Adrenal gland (tissue), 9 donors: ENCODE measurements at regions not wholly inside any gene's neighbourhood (a gene's known extent, or its start where the extent isn't known, plus 50 kb on each side); places are given as distances from the start of the nearest gene placed in this dataset.

Source experiments
- DNase-seq, 7 donors: peaks; one replicate each; pipeline ENCODE4 v3.0.0-alpha.2; 2019 to 2020
- H3K27ac ChIP-seq, 5 donors: fragments of 200-600 bp; sonication (generic) in 4 of 5; 1 replicate in 3 of 5; 2 replicates in 2 of 5; pipeline versions ENCODE4 v1.5.1 to v1.8.0; 2016 to 2020; ENCODE audit warnings: mild to moderate bottlenecking in 1 of 5
- H3K27me3 ChIP-seq: fragments of 200-600 bp; 2 replicates; pipeline ENCODE4 v1.8.0; 2021
- H3K36me3 ChIP-seq, 2 donors: fragments of 200-600 bp; replicated peaks in 1 of 2; 1 replicate in 1 of 2; 2 replicates in 1 of 2; pipeline versions ENCODE4 v1.5.1 to v1.8.0; 2018 to 2022
- H3K4me1 ChIP-seq, 2 donors: fragments of 200-600 bp; replicated peaks in 1 of 2; 1 replicate in 1 of 2; 2 replicates in 1 of 2; pipeline versions ENCODE4 v1.5.1 to v1.8.0; 2018 to 2021
- H3K4me3 ChIP-seq, 4 donors: fragments of 200-600 bp; sonication (generic) in 3 of 4; one replicate each; pipeline ENCODE4 v1.5.1; 2016 to 2018
- H3K9me3 ChIP-seq, 3 donors: fragments of 200-600 bp; sonication (generic) in 1 of 3; replicated peaks in 1 of 3; 1 replicate in 2 of 3; 2 replicates in 1 of 3; pipeline versions ENCODE4 v1.5.1 to v1.8.0; 2016 to 2021
- CTCF ChIP-seq, 6 experiments: fragments of 450-650 bp in 4 of 6; fragments of 200-600 bp in 2 of 6; sonication (generic) in 1 of 6; IDR thresholded peaks; 1 replicate in 5 of 6; 2 replicates in 1 of 6; pipeline versions ENCODE4 v1.5.1 to v1.8.0; 2016 to 2021; ENCODE audit warnings: antibody characterized with exemption in 6 of 6, mild to moderate bottlenecking in 2 of 6, moderate library complexity in 1 of 6
- POLR2A ChIP-seq, 2 donors: fragments of 450-650 bp; IDR thresholded peaks; one replicate each; pipeline ENCODE4 v1.6.1; 2017; ENCODE audit warnings: antibody characterized with exemption in 2 of 2, mild to moderate bottlenecking in 2 of 2, moderate library complexity in 1 of 2
- WGBS, 4 donors: extraction: QIAGEN DNeasy Blood & Tissue Kit in 2 of 4; methylation state at CpG; one replicate each; pipeline versions ENCODE4 v1.1.5 to v1.1.7; 2013 to 2017; 5-methylcytosine and 5-hydroxymethylcytosine counted together
- intact Hi-C, 2 donors: fragments of 100-400 bp; cut with DNase I; formaldehyde crosslinking; loops; one replicate each; pipeline versions ENCODE4 v1.14.1 to v1.15.0; 2022 to 2023
- donor health status: healthy with polysubstance abuse.
- donor health status: Bipolar disorder and iron deficiency.
- donor health status: DM: yes; HTN: yes; CAD: no.
- donor health status: DM: no; HTN: no; CAD: no.
- donor health status: DM: no; HTN: no; CAD: no.

- Histone ChIP-seq H3K27me3 (no peaks in the 10 kb centered on the region), H3K4me3 (no peak overlapping the region), H3K27ac (no peak overlapping the region), H3K4me1 (no peaks in the 10 kb centered on the region), H3K36me3 (no peaks in the 10 kb centered on the region), H3K9me3 (no peaks in the 10 kb centered on the region)
- WGBS, 4 donors: 74 to 83% (median 78%) methylated on average over 4 of the region's 4 CpGs
- intact Hi-C loops: no loop called here
- no peak for TF ChIP-seq POLR2A (IDR thresholded peaks at IDR 0.05)
- TF ChIP-seq CTCF (IDR thresholded peaks at IDR 0.05): no peak
- DNase-seq: no peak
Measured at GRCh38 chr1:219778793-219779369, 149.5 kb downstream of the SLC30A10 start.

- H3K4me3 ChIP-seq: no peak overlapping the region
- 77 to 82% (median 82%) methylated on average over 3 of the region's 3 CpGs for WGBS, 4 donors
- H3K36me3 ChIP-seq: no peaks in the 10 kb centered on the region
- intact Hi-C loops: no loop called here
- no peak for TF ChIP-seq CTCF (IDR thresholded peaks at IDR 0.05)
- TF ChIP-seq POLR2A (IDR thresholded peaks at IDR 0.05): no peak
- H3K27me3 ChIP-seq: no peaks in the 10 kb centered on the region
- DNase-seq: no peak
- H3K27ac ChIP-seq: no peak overlapping the region
- H3K4me1 ChIP-seq: no peaks in the 10 kb centered on the region
- H3K9me3 ChIP-seq: no peaks in the 10 kb centered on the region
Measured at GRCh38 chr1:219778110-219778509, 150.2 kb downstream of the SLC30A10 start.

- H3K9me3 ChIP-seq: no peaks in the 10 kb centered on the region
- H3K4me3 ChIP-seq: no peak overlapping the region
- no peaks in the 10 kb centered on the region for H3K27me3 ChIP-seq
- DNase-seq: no peak
- 95 to 98% (median 95%) methylated on average over 2 of the region's 2 CpGs for WGBS, 4 donors
- H3K27ac ChIP-seq: no peak overlapping the region
- intact Hi-C loops: no loop called here
- TF ChIP-seq POLR2A (IDR thresholded peaks at IDR 0.05) (no peak), CTCF (IDR thresholded peaks at IDR 0.05) (no peak)
- H3K4me1 ChIP-seq: no peaks in the 10 kb centered on the region
- H3K36me3 ChIP-seq: no peaks in the 10 kb centered on the region
Measured at GRCh38 chr1:219774386-219774785, 154.0 kb downstream of the SLC30A10 start.

- Histone ChIP-seq H3K27ac (no peak overlapping the region), H3K27me3 (no peaks in the 10 kb centered on the region), H3K4me1 (no peaks in the 10 kb centered on the region), H3K9me3 (no peaks in the 10 kb centered on the region), H3K36me3 (no peaks in the 10 kb centered on the region), H3K4me3 (no peak overlapping the region)
- no peak for DNase-seq
- 60 to 77% (median 66%) methylated on average over 3 of the region's 3 CpGs for WGBS, 4 donors
- intact Hi-C loops: no loop called here
- TF ChIP-seq POLR2A (IDR thresholded peaks at IDR 0.05) (no peak), CTCF (IDR thresholded peaks at IDR 0.05) (no peak)
Measured at GRCh38 chr1:219773775-219774174, 154.6 kb downstream of the SLC30A10 start.
